C4-2B (cell line): ENCODE measurements at regions not wholly inside any gene's neighbourhood (a gene's known extent, or its start where the extent isn't known, plus 50 kb on each side); places are given as distances from the start of the nearest gene placed in this dataset.

Source experiments
- H3K27ac ChIP-seq: fragments of 450-650 bp; 2 replicates; pipeline ENCODE4 v1.5.1; 2017
- ZFX ChIP-seq: fragments of 450-650 bp; IDR thresholded peaks from 2 replicates; pipeline ENCODE4 v1.6.1; 2017
- TF ChIP-seq, protein P1 (sequence below): fragments of 450-650 bp; conservative IDR thresholded peaks from 2 replicates; pipeline ENCODE4 v1.5.1; 2017; ENCODE audit warnings: mild to moderate bottlenecking

DNA sequence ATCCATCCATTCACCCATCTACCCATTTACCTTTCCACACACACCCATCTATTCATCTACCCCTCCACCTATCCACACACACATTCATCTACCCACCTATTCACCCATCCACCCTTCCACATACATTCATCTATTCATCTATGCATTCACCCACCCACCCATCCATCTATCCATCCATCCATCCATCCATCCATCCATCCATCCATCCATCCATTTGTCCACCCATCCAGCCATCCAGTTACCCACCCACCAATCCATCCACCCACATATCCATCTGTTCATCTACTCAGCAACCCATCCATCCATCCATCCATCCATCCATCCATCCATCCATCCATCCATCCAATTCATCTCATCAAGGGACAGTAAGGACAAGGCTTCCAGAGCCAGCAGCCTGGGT is 74.0 kb downstream of the INHBB start:
- TF ChIP-seq ZFX = no peak
- TF ChIP-seq, protein P1, sequence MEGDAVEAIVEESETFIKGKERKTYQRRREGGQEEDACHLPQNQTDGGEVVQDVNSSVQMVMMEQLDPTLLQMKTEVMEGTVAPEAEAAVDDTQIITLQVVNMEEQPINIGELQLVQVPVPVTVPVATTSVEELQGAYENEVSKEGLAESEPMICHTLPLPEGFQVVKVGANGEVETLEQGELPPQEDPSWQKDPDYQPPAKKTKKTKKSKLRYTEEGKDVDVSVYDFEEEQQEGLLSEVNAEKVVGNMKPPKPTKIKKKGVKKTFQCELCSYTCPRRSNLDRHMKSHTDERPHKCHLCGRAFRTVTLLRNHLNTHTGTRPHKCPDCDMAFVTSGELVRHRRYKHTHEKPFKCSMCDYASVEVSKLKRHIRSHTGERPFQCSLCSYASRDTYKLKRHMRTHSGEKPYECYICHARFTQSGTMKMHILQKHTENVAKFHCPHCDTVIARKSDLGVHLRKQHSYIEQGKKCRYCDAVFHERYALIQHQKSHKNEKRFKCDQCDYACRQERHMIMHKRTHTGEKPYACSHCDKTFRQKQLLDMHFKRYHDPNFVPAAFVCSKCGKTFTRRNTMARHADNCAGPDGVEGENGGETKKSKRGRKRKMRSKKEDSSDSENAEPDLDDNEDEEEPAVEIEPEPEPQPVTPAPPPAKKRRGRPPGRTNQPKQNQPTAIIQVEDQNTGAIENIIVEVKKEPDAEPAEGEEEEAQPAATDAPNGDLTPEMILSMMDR = no peak
- no peak overlapping the region for H3K27ac ChIP-seq

DNA sequence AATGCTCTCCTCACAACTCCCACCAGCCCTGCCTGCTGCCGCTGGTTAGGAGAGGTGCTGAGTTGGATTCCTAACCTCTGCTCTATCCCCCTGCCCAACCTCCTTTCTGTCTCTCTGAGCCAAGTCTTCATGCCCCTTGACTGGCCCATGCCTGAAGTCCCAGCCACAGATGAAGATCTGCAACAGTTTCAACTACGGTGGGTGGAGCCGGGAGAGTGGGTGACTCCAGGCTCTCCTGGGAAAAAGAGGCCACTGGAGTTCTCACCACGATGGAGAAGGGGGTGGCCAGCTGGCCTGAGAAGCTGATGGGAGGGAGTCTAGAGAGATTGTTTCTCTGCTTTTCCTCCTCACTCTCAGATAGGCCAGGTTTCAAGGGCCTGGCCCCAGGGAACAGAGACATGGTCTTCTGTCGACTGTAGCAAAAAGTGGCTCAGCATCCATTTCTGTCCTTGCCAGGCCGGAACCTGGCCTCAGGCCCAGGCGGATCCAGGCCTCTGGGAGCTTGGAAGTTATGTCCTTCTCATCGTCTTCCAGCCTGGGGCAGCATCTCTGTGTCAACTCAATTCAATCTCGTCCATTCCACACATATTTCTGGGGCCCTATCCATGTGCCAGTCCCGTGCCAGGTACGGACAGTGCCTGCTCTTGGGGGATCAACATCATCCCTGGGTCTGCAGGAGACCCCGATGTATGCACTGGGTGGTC is 75.3 kb downstream of the INHBB start:
- TF ChIP-seq ZFX = no peak
- TF ChIP-seq, protein P1 = no peak
- peak overlapping the region; percentile 95 for H3K27ac ChIP-seq

DNA sequence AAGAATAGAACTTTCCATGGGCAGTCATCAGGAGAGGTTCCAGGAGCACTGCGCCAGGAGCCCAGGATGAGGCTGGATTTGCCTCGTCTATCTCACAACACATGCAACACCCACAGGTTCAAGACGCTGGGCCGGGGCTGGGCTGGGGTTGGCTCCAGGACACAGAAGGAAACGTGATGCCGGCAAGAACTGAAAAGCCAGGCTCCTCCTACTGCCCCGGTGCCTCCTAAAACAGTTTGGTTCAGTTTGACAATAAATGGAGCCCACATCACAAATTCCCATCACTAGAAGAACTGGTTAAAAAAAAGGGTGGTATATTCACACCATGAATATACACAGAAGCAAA is 75.9 kb downstream of the INHBB start:
- peak overlapping the region; percentile 95 for H3K27ac ChIP-seq
- TF ChIP-seq, protein P1 = no peak
- no peak for TF ChIP-seq ZFX

DNA sequence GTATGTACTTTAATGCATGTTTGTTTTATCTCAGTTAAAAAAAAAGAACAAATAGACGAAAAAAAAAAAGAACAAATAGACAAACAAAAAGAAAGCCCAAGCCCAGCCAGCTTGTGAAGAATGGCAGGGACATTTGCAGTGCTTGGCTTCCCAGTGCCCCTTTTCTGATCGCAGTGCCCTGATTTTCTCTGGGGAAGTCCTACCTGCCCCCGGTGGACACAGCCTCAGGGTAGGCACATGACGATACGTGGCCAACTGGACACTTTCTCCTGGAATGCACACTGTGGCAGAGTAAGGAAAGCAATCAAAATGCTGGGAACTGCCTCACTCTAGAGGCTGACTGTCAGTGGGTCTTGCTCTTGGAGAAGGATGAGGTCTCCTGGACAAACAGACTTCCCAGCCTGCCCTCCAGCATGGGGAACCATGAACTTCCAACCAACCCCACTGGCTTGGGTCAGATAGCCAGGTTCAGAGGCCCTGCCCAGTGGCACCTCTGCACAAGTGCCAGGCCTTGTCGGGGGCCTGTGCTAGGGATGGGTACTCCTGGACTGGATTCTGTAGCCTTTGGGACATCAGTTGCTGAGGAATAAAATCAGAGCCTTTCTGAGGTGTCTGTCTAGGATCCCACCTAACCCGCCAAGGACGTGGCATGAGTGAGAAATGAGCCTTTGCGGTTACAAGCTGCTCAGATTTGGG is 76.7 kb downstream of the INHBB start:
- H3K27ac ChIP-seq = peak overlapping the region; percentile 95
- TF ChIP-seq, protein P1 = no peak
- peak; percentile 35; the same call in 1 of the 2 replicates for TF ChIP-seq ZFX

DNA sequence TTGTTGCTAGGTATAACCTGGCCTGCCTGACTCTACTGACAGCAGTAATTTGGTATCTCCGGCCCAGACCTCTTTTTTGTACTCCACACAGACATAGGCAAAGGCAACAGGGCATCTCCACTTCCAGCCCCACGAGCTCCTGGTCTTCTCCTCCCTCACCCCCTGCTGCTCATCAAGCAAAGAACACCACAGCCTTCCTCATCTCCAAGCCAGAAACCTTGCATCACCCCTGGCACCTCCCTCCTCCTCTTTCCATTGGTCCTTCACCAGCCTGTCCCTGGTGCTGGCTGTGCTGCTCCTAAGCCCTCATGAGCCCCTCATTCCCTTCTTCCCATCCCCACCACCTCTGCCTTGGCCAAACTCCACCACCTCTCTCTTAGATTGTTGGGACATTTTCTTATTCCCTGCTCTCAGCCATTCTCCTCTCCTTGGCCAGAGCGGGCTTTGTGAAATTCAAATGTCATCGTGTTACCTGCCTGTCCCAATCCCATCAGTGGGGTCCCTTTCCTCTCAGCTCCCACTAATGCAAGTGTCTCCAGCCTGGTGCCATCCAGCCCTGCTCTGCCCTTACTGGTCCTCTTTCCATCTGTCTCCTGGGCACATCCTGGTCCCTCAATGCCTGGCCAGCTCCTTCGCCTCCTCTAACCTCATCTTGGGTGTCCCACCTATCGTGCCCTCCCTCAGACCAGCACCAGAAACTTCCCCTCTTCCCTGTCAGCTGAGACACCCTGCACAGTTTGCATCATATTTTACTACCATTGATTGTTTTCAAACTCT is 77.4 kb downstream of the INHBB start:
- H3K27ac ChIP-seq = peak overlapping the region; percentile 95
- TF ChIP-seq ZFX = no peak
- TF ChIP-seq, protein P1 = no peak

DNA sequence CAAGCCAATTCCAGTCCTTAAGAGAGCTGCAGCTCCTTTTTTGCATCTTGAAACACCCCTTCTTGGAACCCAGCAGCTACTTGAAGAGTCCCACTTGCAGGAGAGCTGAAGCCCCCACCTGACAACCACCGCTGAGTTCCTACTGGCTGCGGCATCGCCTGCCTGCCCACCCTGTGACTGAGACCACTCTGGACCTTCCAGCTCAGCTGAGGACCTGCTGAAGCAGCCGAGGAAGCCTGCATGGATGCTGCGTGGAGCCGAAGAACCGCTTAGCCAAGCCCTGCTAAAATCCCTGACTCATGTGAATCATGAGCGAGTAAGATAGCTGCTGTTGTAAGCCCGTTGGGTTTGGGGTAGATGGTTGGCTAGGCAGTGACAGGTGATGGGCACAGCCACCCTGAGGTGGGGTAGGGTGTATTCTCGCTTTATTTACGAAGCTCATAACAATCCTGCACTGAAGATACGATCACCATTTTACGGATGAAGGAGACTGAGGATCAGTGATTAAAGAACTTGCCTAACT is 78.4 kb downstream of the INHBB start:
- peak overlapping the region; percentile 2; the same call in 1 of the 2 replicates for H3K27ac ChIP-seq
- TF ChIP-seq, protein P1 = no peak
- no peak for TF ChIP-seq ZFX
